GM20000 (cell line): ENCODE measurements at regions not wholly inside any gene's neighbourhood (a gene's known extent, or its start where the extent isn't known, plus 50 kb on each side); places are given as distances from the start of the nearest gene placed in this dataset.
"Not testable (repeated sequence)": the region's sequence is repeated elsewhere in the genome, so short reads cannot be mapped to it uniquely, and the experiment has no call there.

ENCODE experiments used
- DNase-seq: peaks from one replicate; pipeline ENCODE4 v3.0.0; 2012; ENCODE audit warnings: low spot score

- DNase-seq: not testable (repeated sequence)
These were observed 49.8 kb upstream of the DEFB108B start for GRCh38 chr11:71783191-71783590.
